Esophagus squamous epithelium (tissue), 5 donors: ENCODE measurements at regions not wholly inside any gene's neighbourhood (a gene's known extent, or its start where the extent isn't known, plus 50 kb on each side); places are given as distances from the start of the nearest gene placed in this dataset.
"Not testable (repeated sequence)": the region's sequence is repeated elsewhere in the genome, so short reads cannot be mapped to it uniquely, and the experiment has no call there.

ENCODE experiments used
- DNase-seq: peaks from one replicate; lab custom pipeline; 2025; lab: John Stamatoyannopoulos, UW
- H3K27ac ChIP-seq, 4 donors: fragments of 200-600 bp; sonication (generic); one replicate each; pipeline ENCODE4 v1.5.1; 2016 to 2019; ENCODE audit warnings: mild to moderate bottlenecking in 1 of 4
- H3K27me3 ChIP-seq, 4 donors: fragments of 200-600 bp; sonication (generic); 1 replicate in 3 of 4; 2 replicates in 1 of 4; pipeline versions ENCODE4 v1.5.1 to v1.6.0; 2017 to 2021; ENCODE audit warnings: antibody characterized with exemption in 1 of 4
- H3K36me3 ChIP-seq, 3 donors: fragments of 200-600 bp; sonication (generic); one replicate each; pipeline ENCODE4 v1.5.1; 2016 to 2019
- H3K4me1 ChIP-seq, 3 donors: fragments of 200-600 bp; sonication (generic); one replicate each; pipeline ENCODE4 v1.5.1; 2017 to 2019
- H3K4me3 ChIP-seq, 4 donors: fragments of 200-600 bp; sonication (generic); 1 replicate in 3 of 4; 2 replicates in 1 of 4; pipeline ENCODE4 v1.5.1; 2016 to 2019; ENCODE audit warnings: mild to moderate bottlenecking in 2 of 4, moderate library complexity in 1 of 4
- H3K9me3 ChIP-seq, 3 donors: fragments of 200-600 bp; sonication (generic); one replicate each; pipeline ENCODE4 v1.5.1; 2016 to 2019
- CTCF ChIP-seq, 6 experiments: fragments of 450-650 bp in 4 of 6; fragments of 200-600 bp in 2 of 6; sonication (generic) in 2 of 6; IDR thresholded peaks; one replicate each; pipeline ENCODE4 v1.5.1; 2016 to 2019; ENCODE audit warnings: antibody characterized with exemption in 6 of 6, mild to moderate bottlenecking in 4 of 6, moderate library complexity in 4 of 6
- POLR2A ChIP-seq, 4 donors: fragments of 450-650 bp; IDR thresholded peaks; one replicate each; pipeline ENCODE4 v1.6.1; 2017; ENCODE audit warnings: antibody characterized with exemption in 4 of 4, mild to moderate bottlenecking in 4 of 4, moderate library complexity in 3 of 4
- WGBS, 2 donors: methylation state at CpG; one replicate each; pipeline ENCODE4 v1.1.5; 2018; 5-methylcytosine and 5-hydroxymethylcytosine counted together
- intact Hi-C: fragments of 100-400 bp; cut with DNase I; formaldehyde crosslinking; loops from one replicate; pipeline ENCODE4 v1.15.0; 2022
- donor health status: DM: yes; HTN: yes; CAD: no.

GRCh38 chr20:53734006-53734688, 140.5 kb upstream of the ZNF217 start:
- Histone ChIP-seq H3K27me3 (no peaks in the 10 kb centered on the region), H3K4me1 (peaks cover 20 to 43% (median 30%) of the 10 kb centered on the region in 3 donors), H3K4me3 (no peak overlapping the region), H3K27ac (no peak overlapping the region), H3K36me3 (no peaks in the 10 kb centered on the region), H3K9me3 (no peaks in the 10 kb centered on the region)
- no peak for DNase-seq
- intact Hi-C loops = no loop called here
- TF ChIP-seq CTCF (IDR thresholded peaks at IDR 0.05) (no peak), POLR2A (IDR thresholded peaks at IDR 0.05) (no peak)
- WGBS, 2 donors = 83 to 94% methylated on average over 7 of the region's 7 CpGs

- no peak overlapping the region for H3K4me3 ChIP-seq
- WGBS, 2 donors = 72 to 89% methylated on average over 2 of the region's 2 CpGs
- H3K27me3 ChIP-seq = no peaks in the 10 kb centered on the region
- DNase-seq = no peak
- peaks cover 5 to 18% (median 16%) of the 10 kb centered on the region in 3 donors for H3K4me1 ChIP-seq
- H3K36me3 ChIP-seq = no peaks in the 10 kb centered on the region
- TF ChIP-seq CTCF (IDR thresholded peaks at IDR 0.05) = no peak
- no peak for TF ChIP-seq POLR2A (IDR thresholded peaks at IDR 0.05)
- H3K27ac ChIP-seq = no peak overlapping the region
- intact Hi-C loops = no loop called here
- H3K9me3 ChIP-seq = no peaks in the 10 kb centered on the region
Observed at GRCh38 chr20:53731595-53731994, 138.0 kb upstream of the ZNF217 start.

GRCh38 chr20:53728359-53728758, 134.7 kb upstream of the ZNF217 start:
- Histone ChIP-seq H3K27me3 (no peaks in the 10 kb centered on the region), H3K4me3 (no peak overlapping the region), H3K27ac (no peak overlapping the region), H3K36me3 (no peaks in the 10 kb centered on the region), H3K9me3 (no peaks in the 10 kb centered on the region), H3K4me1 (no peaks in the 10 kb centered on the region)
- DNase-seq = no peak
- WGBS, 2 donors = 93% methylated on average over 1 of the region's 1 CpG
- intact Hi-C loops = no loop called here
- TF ChIP-seq CTCF (IDR thresholded peaks at IDR 0.05) = no peak
- no peak for TF ChIP-seq POLR2A (IDR thresholded peaks at IDR 0.05)

GRCh38 chr20:53727239-53727638, 133.6 kb upstream of the ZNF217 start:
- H3K36me3 ChIP-seq, H3K4me1 ChIP-seq, H3K9me3 ChIP-seq, DNase-seq, H3K27ac ChIP-seq, H3K27me3 ChIP-seq, intact Hi-C loops, H3K4me3 ChIP-seq: not testable (repeated sequence)
- 81 to 86% methylated on average over 4 of the region's 4 CpGs for WGBS, 2 donors

GRCh38 chr20:53725575-53725970, 131.9 kb upstream of the ZNF217 start:
- no peak for TF ChIP-seq POLR2A (IDR thresholded peaks at IDR 0.05)
- TF ChIP-seq CTCF (IDR thresholded peaks at IDR 0.05) = no peak
- H3K27ac ChIP-seq = no peak overlapping the region
- H3K4me3 ChIP-seq = no peak overlapping the region
- H3K9me3 ChIP-seq = no peaks in the 10 kb centered on the region
- no peaks in the 10 kb centered on the region for H3K36me3 ChIP-seq
- H3K4me1 ChIP-seq = no peaks in the 10 kb centered on the region
- 82 to 95% methylated on average over 3 to 11 of the region's 11 CpGs for WGBS, 2 donors
- no peaks in the 10 kb centered on the region for H3K27me3 ChIP-seq
- intact Hi-C loops = no loop called here
- no peak for DNase-seq

GRCh38 chr20:53723621-53724020, 130.0 kb upstream of the ZNF217 start:
- no peak for DNase-seq
- H3K9me3 ChIP-seq = no peaks in the 10 kb centered on the region
- WGBS, 2 donors = 82 to 93% methylated on average over 6 to 7 of the region's 7 CpGs
- no peaks in the 10 kb centered on the region for H3K4me1 ChIP-seq
- no peaks in the 10 kb centered on the region for H3K27me3 ChIP-seq
- H3K36me3 ChIP-seq = no peaks in the 10 kb centered on the region
- no peak overlapping the region for H3K4me3 ChIP-seq
- no peak overlapping the region for H3K27ac ChIP-seq
- intact Hi-C loops = no loop called here
- TF ChIP-seq CTCF (IDR thresholded peaks at IDR 0.05) (no peak), POLR2A (IDR thresholded peaks at IDR 0.05) (no peak)
